Tibial nerve (tissue), 4 donors: ENCODE measurements at regions not wholly inside any gene's neighbourhood (a gene's known extent, or its start where the extent isn't known, plus 50 kb on each side); places are given as distances from the start of the nearest gene placed in this dataset.

Experiments used
- DNase-seq, 2 donors: peaks; one replicate each; pipeline ENCODE4 v3.0.0-alpha.2; 2019; ENCODE audit warnings: low spot score in 2 of 2
- H3K27ac ChIP-seq, 4 donors: fragments of 200-600 bp; sonication (generic) in 3 of 4; one replicate each; pipeline ENCODE4 v1.5.1; 2017 to 2019; ENCODE audit warnings: mild to moderate bottlenecking in 1 of 4
- H3K27me3 ChIP-seq, 2 donors: fragments of 200-600 bp; sonication (generic) in 1 of 2; one replicate each; pipeline versions ENCODE4 v1.5.1 to v1.6.0; 2017 to 2019
- H3K36me3 ChIP-seq, 3 donors: fragments of 200-600 bp; sonication (generic); one replicate each; pipeline ENCODE4 v1.5.1; 2018 to 2019
- H3K4me1 ChIP-seq, 4 donors: fragments of 200-600 bp; sonication (generic) in 3 of 4; one replicate each; pipeline ENCODE4 v1.5.1; 2017 to 2019
- H3K4me3 ChIP-seq, 4 donors: fragments of 200-600 bp; sonication (generic) in 3 of 4; one replicate each; pipeline ENCODE4 v1.5.1; 2017 to 2019; ENCODE audit warnings: mild to moderate bottlenecking in 1 of 4, moderate library complexity in 1 of 4
- H3K9me3 ChIP-seq, 4 donors: fragments of 200-600 bp; sonication (generic) in 3 of 4; one replicate each; pipeline ENCODE4 v1.5.1; 2017 to 2019
- CTCF ChIP-seq, 5 experiments: fragments of 200-600 bp in 3 of 5; fragments of 450-650 bp in 2 of 5; sonication (generic) in 3 of 5; IDR thresholded peaks; one replicate each; pipeline ENCODE4 v1.5.1; 2016 to 2019; ENCODE audit warnings: antibody characterized with exemption in 5 of 5, mild to moderate bottlenecking in 3 of 5, moderate library complexity in 2 of 5
- EP300 ChIP-seq, 2 donors: sonication (generic); formaldehyde crosslinking; IDR thresholded peaks; one replicate each; pipeline ENCODE4 v1.6.1; 2017; ENCODE audit warnings: antibody characterized with exemption in 2 of 2, mild to moderate bottlenecking in 1 of 2
- POLR2A ChIP-seq, 2 donors: fragments of 450-650 bp; IDR thresholded peaks; one replicate each; pipeline ENCODE4 v1.6.1; 2017; ENCODE audit warnings: antibody characterized with exemption in 2 of 2, mild to moderate bottlenecking in 2 of 2, moderate library complexity in 2 of 2
- WGBS, 2 donors: methylation state at CpG; one replicate each; pipeline ENCODE4 v1.1.5; 2018; 5-methylcytosine and 5-hydroxymethylcytosine counted together

- Histone ChIP-seq H3K27me3 (no peaks in the 10 kb centered on the region), H3K4me1 (peaks cover 0 to 5% (median 0%) of the 10 kb centered on the region in 4 donors), H3K4me3 (no peak overlapping the region), H3K27ac (no peak overlapping the region), H3K36me3 (no peaks in the 10 kb centered on the region), H3K9me3 (peaks cover 0 to 5% (median 0%) of the 10 kb centered on the region in 4 donors)
- WGBS, 2 donors = 86 to 91% methylated on average over 4 of the region's 4 CpGs
- DNase-seq = no peak
- TF ChIP-seq EP300 (IDR thresholded peaks at IDR 0.05) (no peak), CTCF (IDR thresholded peaks at IDR 0.05) (no peak)
Measured at GRCh38 chr2:38223256-38223655, 147.3 kb upstream of the CYP1B1 start.

- DNase-seq = no peak
- Histone ChIP-seq H3K36me3 (no peaks in the 10 kb centered on the region), H3K9me3 (peaks cover 0 to 5% (median 0%) of the 10 kb centered on the region in 4 donors), H3K27ac (no peak overlapping the region), H3K4me3 (no peak overlapping the region), H3K4me1 (peaks cover 0 to 12% (median 3%) of the 10 kb centered on the region in 4 donors), H3K27me3 (no peaks in the 10 kb centered on the region)
- WGBS, 2 donors = 82 to 84% methylated on average over 3 of the region's 3 CpGs
- no peak for TF ChIP-seq CTCF (IDR thresholded peaks at IDR 0.05)
- TF ChIP-seq POLR2A (IDR thresholded peaks at IDR 0.05) = no peak
- no peak for TF ChIP-seq EP300 (IDR thresholded peaks at IDR 0.05)
Measured at GRCh38 chr2:38220164-38220563, 144.2 kb upstream of the CYP1B1 start.

- Histone ChIP-seq H3K27ac (no peak overlapping the region), H3K4me3 (no peak overlapping the region), H3K4me1 (peaks cover 0 to 12% (median 3%) of the 10 kb centered on the region in 4 donors), H3K9me3 (peaks cover 0 to 5% (median 0%) of the 10 kb centered on the region in 4 donors), H3K27me3 (no peaks in the 10 kb centered on the region), H3K36me3 (no peaks in the 10 kb centered on the region)
- 76 to 78% methylated on average over 5 of the region's 5 CpGs for WGBS, 2 donors
- TF ChIP-seq CTCF (IDR thresholded peaks at IDR 0.05) (no peak), EP300 (IDR thresholded peaks at IDR 0.05) (no peak), POLR2A (IDR thresholded peaks at IDR 0.05) (no peak)
- DNase-seq = no peak
Measured at GRCh38 chr2:38218995-38219394, 143.0 kb upstream of the CYP1B1 start.

DNA sequence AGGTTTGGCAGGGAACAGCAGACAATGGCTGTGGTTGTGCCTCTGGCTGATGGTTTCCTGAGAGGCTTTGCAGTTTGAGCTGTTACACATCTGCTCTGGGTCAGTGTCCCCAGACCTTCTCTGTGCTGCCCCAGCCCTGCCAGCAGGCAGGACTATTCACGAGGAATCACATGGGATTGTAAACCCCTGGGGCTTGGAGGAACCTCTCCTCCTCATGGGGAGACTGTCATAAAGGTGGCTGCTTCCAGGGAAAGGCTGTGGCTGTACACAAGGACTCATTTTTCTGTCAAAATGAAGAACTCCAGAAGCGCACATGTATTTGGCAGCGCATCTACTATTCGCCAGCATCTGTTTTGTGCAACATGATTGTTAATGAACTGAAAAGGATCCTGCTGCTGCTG is 142.6 kb upstream of the CYP1B1 start:
- no peaks in the 10 kb centered on the region for H3K27me3 ChIP-seq
- H3K36me3 ChIP-seq = no peaks in the 10 kb centered on the region
- H3K27ac ChIP-seq = no peak overlapping the region
- TF ChIP-seq CTCF (IDR thresholded peaks at IDR 0.05) (no peak), EP300 (IDR thresholded peaks at IDR 0.05) (no peak), POLR2A (IDR thresholded peaks at IDR 0.05) (no peak)
- peaks cover 0 to 12% (median 3%) of the 10 kb centered on the region in 4 donors for H3K4me1 ChIP-seq
- no peak for DNase-seq
- H3K4me3 ChIP-seq = no peak overlapping the region
- 45 to 54% methylated on average over 4 of the region's 4 CpGs for WGBS, 2 donors
- H3K9me3 ChIP-seq = peaks cover 0 to 5% (median 0%) of the 10 kb centered on the region in 4 donors

- peaks cover 0 to 5% (median 0%) of the 10 kb centered on the region in 4 donors for H3K9me3 ChIP-seq
- no peak overlapping the region for H3K4me3 ChIP-seq
- 75 to 86% methylated on average over 6 of the region's 6 CpGs for WGBS, 2 donors
- no peak for TF ChIP-seq EP300 (IDR thresholded peaks at IDR 0.05)
- no peak for TF ChIP-seq CTCF (IDR thresholded peaks at IDR 0.05)
- no peak for TF ChIP-seq POLR2A (IDR thresholded peaks at IDR 0.05)
- no peaks in the 10 kb centered on the region for H3K27me3 ChIP-seq
- H3K36me3 ChIP-seq = no peaks in the 10 kb centered on the region
- H3K4me1 ChIP-seq = peaks cover 0 to 12% (median 3%) of the 10 kb centered on the region in 4 donors
- H3K27ac ChIP-seq = no peak overlapping the region
- DNase-seq = no peak
Measured at GRCh38 chr2:38217401-38218188, 141.6 kb upstream of the CYP1B1 start.
